Ascending aorta (tissue), 2 donors: ENCODE measurements at regions not wholly inside any gene's neighbourhood (a gene's known extent, or its start where the extent isn't known, plus 50 kb on each side); places are given as distances from the start of the nearest gene placed in this dataset.

Source experiments
- DNase-seq, 2 donors: peaks; one replicate each; pipeline ENCODE4 v3.0.0-alpha.2; 2019; ENCODE audit warnings: low spot score in 2 of 2
- H3K27ac ChIP-seq, 2 donors: fragments of 200-600 bp; sonication (generic); one replicate each; pipeline ENCODE4 v1.5.1; 2016 to 2017; ENCODE audit warnings: mild to moderate bottlenecking in 1 of 2
- H3K27me3 ChIP-seq: fragments of 200-600 bp; sonication (generic); one replicate; pipeline ENCODE4 v1.5.1; 2017
- H3K36me3 ChIP-seq, 2 donors: fragments of 200-600 bp; sonication (generic); one replicate each; pipeline ENCODE4 v1.5.1; 2016
- H3K4me1 ChIP-seq, 2 donors: fragments of 200-600 bp; sonication (generic); one replicate each; pipeline ENCODE4 v1.5.1; 2016 to 2017; ENCODE audit warnings: mild to moderate bottlenecking in 1 of 2
- H3K4me3 ChIP-seq, 2 donors: fragments of 200-600 bp; sonication (generic); one replicate each; pipeline ENCODE4 v1.5.1; 2016 to 2017; ENCODE audit warnings: mild to moderate bottlenecking in 1 of 2
- H3K9me3 ChIP-seq, 2 donors: fragments of 200-600 bp; sonication (generic); one replicate each; pipeline ENCODE4 v1.5.1; 2016
- intact Hi-C: fragments of 100-400 bp; cut with DNase I; formaldehyde crosslinking; loops from one replicate; pipeline ENCODE4 v1.15.1; 2023
- TF ChIP-seq, protein P1 (sequence below), 3 experiments: fragments of 200-600 bp in 2 of 3; fragments of 450-650 bp in 1 of 3; sonication (generic) in 2 of 3; IDR thresholded peaks; one replicate each; pipeline ENCODE4 v1.5.1; 2016 to 2019; ENCODE audit warnings: antibody characterized with exemption in 3 of 3, mild to moderate bottlenecking in 1 of 3, moderate library complexity in 1 of 3

DNA sequence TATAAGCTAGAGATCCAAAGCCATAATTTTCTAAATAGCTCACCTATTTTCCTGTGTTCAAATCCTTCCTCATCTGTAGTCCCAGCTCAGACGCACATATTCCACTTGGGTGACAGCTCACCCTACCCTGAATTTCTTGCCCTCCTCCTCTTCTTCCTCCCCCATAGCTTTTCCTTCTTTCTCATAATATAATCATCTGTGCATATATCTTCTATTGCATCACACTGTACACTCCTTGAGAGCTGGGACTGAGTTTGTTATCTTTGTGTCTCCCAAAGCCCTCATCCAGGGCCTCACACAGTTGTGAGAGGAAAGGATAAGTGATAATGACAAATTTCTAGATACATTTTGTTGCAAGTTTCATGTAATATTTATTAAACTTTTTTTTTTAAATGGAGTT, 55.9 kb upstream of the RTN4 start:
- H3K4me3 ChIP-seq = no peak overlapping the region
- H3K36me3 ChIP-seq = no peaks in the 10 kb centered on the region
- H3K9me3 ChIP-seq = no peaks in the 10 kb centered on the region
- no peak overlapping the region for H3K27ac ChIP-seq
- TF ChIP-seq, protein P1, sequence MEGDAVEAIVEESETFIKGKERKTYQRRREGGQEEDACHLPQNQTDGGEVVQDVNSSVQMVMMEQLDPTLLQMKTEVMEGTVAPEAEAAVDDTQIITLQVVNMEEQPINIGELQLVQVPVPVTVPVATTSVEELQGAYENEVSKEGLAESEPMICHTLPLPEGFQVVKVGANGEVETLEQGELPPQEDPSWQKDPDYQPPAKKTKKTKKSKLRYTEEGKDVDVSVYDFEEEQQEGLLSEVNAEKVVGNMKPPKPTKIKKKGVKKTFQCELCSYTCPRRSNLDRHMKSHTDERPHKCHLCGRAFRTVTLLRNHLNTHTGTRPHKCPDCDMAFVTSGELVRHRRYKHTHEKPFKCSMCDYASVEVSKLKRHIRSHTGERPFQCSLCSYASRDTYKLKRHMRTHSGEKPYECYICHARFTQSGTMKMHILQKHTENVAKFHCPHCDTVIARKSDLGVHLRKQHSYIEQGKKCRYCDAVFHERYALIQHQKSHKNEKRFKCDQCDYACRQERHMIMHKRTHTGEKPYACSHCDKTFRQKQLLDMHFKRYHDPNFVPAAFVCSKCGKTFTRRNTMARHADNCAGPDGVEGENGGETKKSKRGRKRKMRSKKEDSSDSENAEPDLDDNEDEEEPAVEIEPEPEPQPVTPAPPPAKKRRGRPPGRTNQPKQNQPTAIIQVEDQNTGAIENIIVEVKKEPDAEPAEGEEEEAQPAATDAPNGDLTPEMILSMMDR (IDR thresholded peaks at IDR 0.05) = no peak
- DNase-seq = no peak
- intact Hi-C loops = no loop called here
- peaks cover 5 to 24% of the 10 kb centered on the region in 2 donors for H3K4me1 ChIP-seq
- H3K27me3 ChIP-seq = no peaks in the 10 kb centered on the region

DNA sequence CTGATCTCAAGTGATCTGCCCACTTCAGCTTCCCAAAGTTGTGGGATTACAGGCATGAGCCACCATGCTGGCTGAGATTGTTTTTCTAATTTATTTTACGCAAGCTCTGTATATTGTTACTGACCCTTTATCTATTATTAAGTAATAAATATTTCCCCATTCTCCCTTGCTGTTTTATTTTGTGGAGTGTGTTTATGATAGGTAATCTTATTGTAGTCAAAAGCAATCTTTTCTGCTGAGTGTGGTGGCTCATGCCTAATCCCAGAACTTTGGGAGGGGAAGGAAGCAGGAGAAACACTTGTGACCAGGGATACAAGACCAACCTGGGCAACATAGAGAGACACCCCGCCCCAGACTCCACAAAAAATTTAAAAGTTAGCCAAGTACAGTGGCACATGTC, 55.2 kb upstream of the RTN4 start:
- no peaks in the 10 kb centered on the region for H3K36me3 ChIP-seq
- H3K27me3 ChIP-seq = no peaks in the 10 kb centered on the region
- intact Hi-C loops = no loop called here
- peaks cover 4 to 26% of the 10 kb centered on the region in 2 donors for H3K4me1 ChIP-seq
- H3K9me3 ChIP-seq = no peaks in the 10 kb centered on the region
- TF ChIP-seq, protein P1 (IDR thresholded peaks at IDR 0.05) = no peak
- no peak overlapping the region for H3K27ac ChIP-seq
- H3K4me3 ChIP-seq = no peak overlapping the region
- no peak for DNase-seq

DNA sequence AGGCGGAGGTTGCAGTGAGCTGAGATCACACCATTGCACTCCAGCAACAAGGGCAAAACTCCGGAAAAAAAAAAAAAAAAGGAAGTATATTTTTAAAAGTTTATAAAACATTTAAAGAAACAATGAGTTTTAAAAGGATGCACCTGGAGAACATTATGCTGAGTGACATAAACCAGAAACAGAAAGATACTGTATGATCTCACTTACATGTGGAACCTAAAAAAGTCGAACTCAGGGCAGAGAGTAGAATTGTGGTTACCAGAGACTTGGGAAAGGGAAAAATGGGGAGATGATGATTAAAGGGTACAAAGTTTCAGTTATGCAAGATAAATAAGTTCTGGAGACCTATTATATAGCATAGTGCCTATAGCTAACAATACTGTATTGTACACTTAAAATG, 52.8 kb upstream of the RTN4 start:
- intact Hi-C loops = loop anchor here (2.0 to 5.0 kb wide), 2 partner anchors 54 to 514 kb away; partner anchors contain the start of gene PPP4R3B

DNA sequence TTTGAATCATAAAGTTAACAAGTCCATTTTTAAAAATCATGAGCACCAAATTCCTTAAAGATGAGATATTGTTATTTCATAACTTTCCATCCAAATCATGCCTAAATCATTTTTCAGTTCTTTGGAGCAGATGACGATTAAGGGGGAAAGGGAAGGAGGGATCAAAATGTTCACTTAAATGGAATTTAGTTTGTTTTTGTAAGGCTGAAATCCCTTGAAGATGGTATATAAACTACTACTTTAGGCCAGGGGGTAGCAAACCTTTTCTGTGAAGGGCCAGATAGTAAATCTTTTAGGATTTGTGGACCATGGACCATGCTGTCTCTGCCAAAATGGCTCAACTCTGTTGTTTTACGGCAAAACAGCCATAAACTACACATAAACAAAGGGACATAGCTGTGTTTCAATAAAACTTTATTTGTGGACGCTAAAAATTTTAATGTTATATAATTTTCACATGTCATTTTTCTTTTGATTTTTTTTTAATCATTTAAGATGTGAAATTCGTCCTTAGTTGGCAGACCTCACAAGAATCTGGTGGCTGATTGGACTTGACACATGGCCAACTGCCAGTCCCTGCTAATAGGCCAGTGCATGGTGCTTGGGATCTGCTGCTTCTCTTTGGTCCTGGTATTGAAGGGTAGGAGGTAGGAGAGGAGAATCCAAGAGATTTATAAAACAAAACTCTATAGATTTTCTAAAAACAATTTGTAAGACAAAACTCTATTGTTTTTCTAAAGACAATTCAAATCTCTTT, 52.0 kb upstream of the RTN4 start:
- no peaks in the 10 kb centered on the region for H3K9me3 ChIP-seq
- TF ChIP-seq, protein P1 (IDR thresholded peaks at IDR 0.05) = no peak
- H3K36me3 ChIP-seq = no peaks in the 10 kb centered on the region
- H3K27ac ChIP-seq = peak overlapping the region; percentile 92
- H3K27me3 ChIP-seq = no peaks in the 10 kb centered on the region
- no peak for DNase-seq
- intact Hi-C loops = loop anchor here (1.0 to 5.0 kb wide), 4 partner anchors 9 to 515 kb away; partner anchors contain the start of gene PPP4R3B
- H3K4me1 ChIP-seq = peaks cover 8 to 44% of the 10 kb centered on the region in 2 donors
- no peak overlapping the region for H3K4me3 ChIP-seq

More for the DNA sequence above, 52.8 kb upstream of the RTN4 start:
- peak overlapping the region; percentile 92 for H3K27ac ChIP-seq
- no peaks in the 10 kb centered on the region for H3K9me3 ChIP-seq
- TF ChIP-seq, protein P1 (IDR thresholded peaks at IDR 0.05) = no peak
- H3K4me3 ChIP-seq = no peak overlapping the region
- no peaks in the 10 kb centered on the region for H3K36me3 ChIP-seq
- H3K27me3 ChIP-seq = no peaks in the 10 kb centered on the region
- DNase-seq = no peak
- H3K4me1 ChIP-seq = peaks cover 8 to 36% of the 10 kb centered on the region in 2 donors

DNA sequence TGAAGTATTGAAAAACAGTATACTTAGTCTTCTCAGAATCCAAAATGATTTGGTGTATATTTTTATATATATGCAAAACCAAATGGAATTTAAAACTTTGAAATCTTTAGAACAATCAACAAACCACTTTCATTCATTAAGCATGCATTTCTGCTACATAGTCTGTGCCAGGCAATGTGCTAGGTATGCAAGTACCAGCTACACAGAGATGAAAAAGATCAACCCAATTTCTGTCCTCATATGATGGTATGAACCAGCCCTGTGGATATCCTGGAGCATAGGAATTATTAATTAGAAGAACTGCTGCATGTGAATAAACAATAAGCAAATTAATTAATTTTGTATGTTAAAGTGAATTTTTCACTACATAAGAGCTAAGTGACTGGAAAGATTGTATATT, 51.2 kb upstream of the RTN4 start:
- Histone ChIP-seq H3K9me3 (no peaks in the 10 kb centered on the region), H3K4me1 (peaks cover 8 to 48% of the 10 kb centered on the region in 2 donors), H3K27ac (peak overlapping the region; percentile 92 to 94), H3K36me3 (no peaks in the 10 kb centered on the region), H3K4me3 (no peak overlapping the region), H3K27me3 (no peaks in the 10 kb centered on the region)
- no peak for DNase-seq
- TF ChIP-seq, protein P1 (IDR thresholded peaks at IDR 0.05) = no peak
- intact Hi-C loops = loop anchor here (5.0 kb wide), 1 partner anchor 516 kb away; the partner anchor contains the start of gene PPP4R3B
